H1 (cell line): ENCODE measurements at regions not wholly inside any gene's neighbourhood (a gene's known extent, or its start where the extent isn't known, plus 50 kb on each side); places are given as distances from the start of the nearest gene placed in this dataset.
A peak's percentile ranks its signal among the peaks of the same experiment; 100 is the strongest.

Experiments
- CTCF ChIA-PET: fragments of 300-600 bp; sonication (Branson Sonifier 250); formaldehyde crosslinking; loops from one replicate; lab custom pipeline; 2021; ENCODE audit not compliant: partially characterized antibody; lab: Charles Lee
- POLR2A ChIA-PET: fragments of 300-600 bp; sonication (Branson Sonifier 250); formaldehyde crosslinking; loops from one replicate; lab custom pipeline; 2021; ENCODE audit warnings: inconsistent platforms; ENCODE audit not compliant: partially characterized antibody; lab: Charles Lee
- DNase-seq, 2 experiments: peaks; one replicate each; pipeline versions ENCODE4 v3.0.0 to v3.0.0-alpha.2; 2010 to 2022; ENCODE audit warnings: low spot score in 2 of 2, low read depth in 1 of 2, mixed read lengths in 1 of 2
- FAIRE-seq: peaks from 2 replicates; lab custom pipeline; 2011; peaks lifted over from hg19 to GRCh38; lab: Jason Lieb, UNC
- H2AFZ ChIP-seq: 2 replicates; pipeline ENCODE4 v1.8.1; 2012; ENCODE audit warnings: low read length, inconsistent platforms
- H2AK5ac ChIP-seq: 2 replicates; pipeline ENCODE4 v1.6.1; 2013; ENCODE audit warnings: low read depth, low read length
- H2BK120ac ChIP-seq: replicated peaks from 2 replicates; pipeline ENCODE3; 2013; ENCODE audit warnings: low read depth, low read length, inconsistent platforms
- H2BK12ac ChIP-seq: 2 replicates; pipeline ENCODE4 v1.6.1; 2013; ENCODE audit warnings: low read depth, low read length
- H2BK15ac ChIP-seq: 2 replicates; pipeline ENCODE4 v1.6.1; 2013; ENCODE audit warnings: low read length
- H2BK20ac ChIP-seq: 2 replicates; pipeline ENCODE4 v1.6.1; 2013; ENCODE audit warnings: low read length
- H2BK5ac ChIP-seq: 2 replicates; pipeline ENCODE4 v1.6.1; 2013; ENCODE audit warnings: low read depth, low read length
- H3K14ac ChIP-seq: 2 replicates; pipeline ENCODE4 v1.6.1; 2013; ENCODE audit warnings: inconsistent platforms; ENCODE audit not compliant: insufficient read length
- H3K18ac ChIP-seq: 2 replicates; pipeline ENCODE4 v1.6.1; 2013; ENCODE audit warnings: low read length; ENCODE audit errors: extremely low read depth
- H3K23ac ChIP-seq: 2 replicates; pipeline ENCODE4 v1.6.1; 2013; ENCODE audit warnings: inconsistent platforms; ENCODE audit not compliant: insufficient read length
- H3K23me2 ChIP-seq: 2 replicates; pipeline ENCODE4 v1.6.1; 2013; ENCODE audit warnings: low read depth, low read length
- H3K27ac ChIP-seq: 2 replicates; pipeline ENCODE4 v1.6.1; 2011; ENCODE audit warnings: low read depth, low read length, inconsistent platforms
- H3K27me3 ChIP-seq, 4 experiments: replicated peaks in 1 of 4; 1 replicate in 1 of 4; 2 replicates in 3 of 4; pipeline versions ENCODE4 v1.6.1 to v1.8.1; 2011 to 2013; ENCODE audit warnings: low read length in 3 of 4, mild to moderate bottlenecking in 3 of 4, inconsistent platforms in 2 of 4, mixed read lengths in 2 of 4, moderate library complexity in 1 of 4; ENCODE audit not compliant: control insufficient read depth in 3 of 4, insufficient read depth in 3 of 4; ENCODE audit errors: extremely low read depth in 1 of 4
- H3K36me3 ChIP-seq, 4 experiments: 2 replicates each; pipeline versions ENCODE4 v1.6.1 to v1.8.1; 2011 to 2013; ENCODE audit warnings: mild to moderate bottlenecking in 4 of 4, low read length in 3 of 4, moderate library complexity in 2 of 4, control low read depth in 1 of 4, inconsistent platforms in 1 of 4; ENCODE audit not compliant: insufficient read depth in 4 of 4, control insufficient read depth in 2 of 4
- H3K4ac ChIP-seq: replicated peaks from 2 replicates; pipeline ENCODE3; 2013; ENCODE audit warnings: low read length, low read depth, mixed read lengths, inconsistent platforms; ENCODE audit not compliant: insufficient read length
- H3K4me1 ChIP-seq, 4 experiments: replicated peaks in 1 of 4; 1 replicate in 1 of 4; 2 replicates in 3 of 4; pipeline versions ENCODE4 v1.6.1 to v1.8.1; 2011 to 2013; ENCODE audit warnings: low read length in 3 of 4, inconsistent platforms in 2 of 4, mixed read lengths in 1 of 4; ENCODE audit not compliant: insufficient read depth in 4 of 4, control insufficient read depth in 3 of 4
- H3K4me2 ChIP-seq, 2 experiments: 2 replicates each; pipeline versions ENCODE4 v1.6.1 to v1.8.1; 2011 to 2013; ENCODE audit warnings: low read depth in 2 of 2, low read length in 2 of 2, control low read depth in 1 of 2, inconsistent platforms in 1 of 2, mild to moderate bottlenecking in 1 of 2; ENCODE audit not compliant: insufficient read depth in 1 of 2
- H3K4me3 ChIP-seq, 4 experiments: fragments of 200-600, 300-600 bp in 1 of 4; sonication (generic), shearing (Covaris generic), sonication (Bioruptor Twin) in 1 of 4; 2 replicates each; pipeline versions ENCODE4 v1.5.1 to v1.8.1; 2011 to 2016; ENCODE audit warnings: low read length in 4 of 4, low read depth in 3 of 4, control low read depth in 2 of 4, inconsistent platforms in 2 of 4, mild to moderate bottlenecking in 2 of 4, mixed read lengths in 1 of 4, moderate library complexity in 1 of 4; ENCODE audit not compliant: insufficient read depth in 2 of 4; ENCODE audit errors: extremely low read depth in 1 of 4
- H3K56ac ChIP-seq: replicated peaks from 2 replicates; pipeline ENCODE3; 2013; ENCODE audit warnings: low read depth, mild to moderate bottlenecking, mixed read lengths, low read length, inconsistent platforms; ENCODE audit not compliant: insufficient read length
- H3K79me1 ChIP-seq: 2 replicates; pipeline ENCODE4 v1.6.1; 2013; ENCODE audit warnings: low read depth, low read length, control low read depth
- H3K79me2 ChIP-seq, 2 experiments: 2 replicates each; pipeline versions ENCODE4 v1.6.1 to v1.8.1; 2012 to 2013; ENCODE audit warnings: low read length in 2 of 2, mild to moderate bottlenecking in 2 of 2, inconsistent platforms in 1 of 2; ENCODE audit not compliant: insufficient read depth in 2 of 2, control insufficient read depth in 1 of 2
- H3K9ac ChIP-seq, 4 experiments: replicated peaks in 1 of 4; 1 replicate in 1 of 4; 2 replicates in 3 of 4; pipeline versions ENCODE4 v1.6.1 to v1.8.1; 2011 to 2013; ENCODE audit warnings: low read depth in 3 of 4, low read length in 3 of 4, control low read depth in 2 of 4, mild to moderate bottlenecking in 2 of 4, moderate library complexity in 2 of 4, inconsistent platforms in 1 of 4; ENCODE audit errors: extremely low read depth in 1 of 4
- H3K9me3 ChIP-seq, 2 experiments: 2 replicates each; pipeline versions ENCODE4 v1.6.1 to v1.8.1; 2012 to 2013; ENCODE audit warnings: mild to moderate bottlenecking in 2 of 2, moderate library complexity in 2 of 2, control low read depth in 1 of 2, inconsistent platforms in 1 of 2, low read depth in 1 of 2, low read length in 1 of 2, mixed read lengths in 1 of 2; ENCODE audit not compliant: insufficient read depth in 2 of 2
- H4K20me1 ChIP-seq, 2 experiments: replicated peaks in 1 of 2; 2 replicates each; pipeline versions ENCODE3 to v1.8.1; 2011 to 2013; ENCODE audit warnings: inconsistent platforms in 2 of 2, low read length in 2 of 2, mild to moderate bottlenecking in 1 of 2; ENCODE audit not compliant: insufficient read depth in 2 of 2, control insufficient read depth in 1 of 2
- H4K5ac ChIP-seq: 2 replicates; pipeline ENCODE4 v1.6.1; 2013; ENCODE audit warnings: low read length, low read depth, mixed read lengths, inconsistent platforms; ENCODE audit not compliant: insufficient read length
- H4K8ac ChIP-seq: 2 replicates; pipeline ENCODE4 v1.8.0; 2013; ENCODE audit warnings: mild to moderate bottlenecking, moderate library complexity, low read length, inconsistent platforms; ENCODE audit not compliant: insufficient read depth; ENCODE audit errors: extremely low read depth
- H4K91ac ChIP-seq: replicated peaks from 2 replicates; pipeline ENCODE3; 2013; ENCODE audit warnings: low read length, mixed read lengths, inconsistent platforms; ENCODE audit not compliant: insufficient read length
- BCL11A ChIP-seq, 2 experiments: IDR thresholded peaks; one replicate each; pipeline ENCODE4 v1.6.1; 2011; ENCODE audit warnings: low read depth in 2 of 2, low read length in 2 of 2, mild to moderate bottlenecking in 2 of 2
- BRCA1 ChIP-seq: IDR thresholded peaks from 2 replicates; pipeline ENCODE4 v1.6.1; 2012; ENCODE audit warnings: low read depth, low read length, improper control_type of control experiment
- SP2 ChIP-seq: IDR thresholded peaks from 2 replicates; pipeline ENCODE4 v1.6.1; 2012; ENCODE audit warnings: mild to moderate bottlenecking, low read length, inconsistent platforms
- WGBS, 2 experiments: shearing (Covaris generic) in 1 of 2; methylation state at CpG; one replicate each; pipeline versions ENCODE4 v1.1.6 to v1.1.7; 2013 to 2015; ENCODE audit warnings: low lambda C conversion rate in 2 of 2, mixed read lengths in 2 of 2, inconsistent platforms in 1 of 2, low coverage in 1 of 2, missing lambda C conversion rate in 1 of 2; ENCODE audit not compliant: insufficient replicate concordance in 2 of 2, insufficient coverage in 1 of 2, insufficient read length in 1 of 2; ENCODE audit errors: extremely low coverage in 1 of 2, missing lambda C conversion rate in 1 of 2; 5-methylcytosine and 5-hydroxymethylcytosine counted together
- TF ChIP-seq, protein P1 (sequence below): IDR thresholded peaks from 2 replicates; pipeline ENCODE4 v1.6.1; 2012; ENCODE audit warnings: inconsistent platforms

GRCh38 chr9:118670011-118670953 lies 699.0 kb downstream of the BRINP1 start:
- Histone ChIP-seq H3K18ac (no peak overlapping the region), H4K20me1 (no peaks in the 10 kb centered on the region), H3K36me3 (no peaks in the 10 kb centered on the region), H3K79me2 (no peaks in the 10 kb centered on the region), H3K4me1 (peaks cover 0 to 10% (median 1%) of the 10 kb centered on the region in 4 experiments; a peak in 3 of 7 replicates), H3K9me3 (no peaks in the 10 kb centered on the region), H2AK5ac (no peak overlapping the region), H3K79me1 (no peaks in the 10 kb centered on the region), H3K56ac (no peak overlapping the region), H2BK15ac (no peak overlapping the region), H3K9ac (no peak overlapping the region), H2AFZ (peak overlapping the region; percentile 83; the same call in 1 of the 2 replicates), H3K23me2 (no peaks in the 10 kb centered on the region), H2BK20ac (no peak overlapping the region), H3K4ac (no peak overlapping the region), H2BK120ac (no peak overlapping the region), H3K4me2 (peak overlapping the region; percentile 13 to 15; a peak in 3 of 4 replicates), H2BK5ac (no peak overlapping the region), H3K27me3 (no peaks in the 10 kb centered on the region), H4K91ac (no peak overlapping the region), H3K14ac (no peak overlapping the region), H3K27ac (no peak overlapping the region), H3K4me3 (no peak overlapping the region), H2BK12ac (no peak overlapping the region), H4K5ac (no peak overlapping the region), H3K23ac (no peak overlapping the region), H4K8ac (no peak overlapping the region)
- TF ChIP-seq, protein P1, sequence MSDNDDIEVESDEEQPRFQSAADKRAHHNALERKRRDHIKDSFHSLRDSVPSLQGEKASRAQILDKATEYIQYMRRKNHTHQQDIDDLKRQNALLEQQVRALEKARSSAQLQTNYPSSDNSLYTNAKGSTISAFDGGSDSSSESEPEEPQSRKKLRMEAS: no peak
- TF ChIP-seq SP2 (no peak), BCL11A (IDR thresholded peaks at IDR 0.05; ENCODE audit: low read depth in 2 of 2, low read length in 2 of 2) (no peak), BRCA1 (no peak)
- peak in 1 of 2 experiments; percentile 5 for DNase-seq
- FAIRE-seq: no peak
- CTCF ChIA-PET: interaction anchor here (0.6 kb wide), 1 partner anchor 922 kb away, joined by 3 read pairs; no protein-coding TSS in a partner anchor
- 84% methylated on average over 11 of the region's 11 CpGs; no CpG with 5 or more reads in 1 of the 2 experiments for WGBS, 2 experiments
- POLR2A ChIA-PET: no interaction called here
